Activated CD4-positive, alpha-beta memory T cell treated with anti-CD3 and anti-CD28 coated beads, Interleukin-2, amount 10 ng/mL, durations not matched to agents 7 days and 5 days (primary cell): ENCODE measurements at regions not wholly inside any gene's neighbourhood (a gene's known extent, or its start where the extent isn't known, plus 50 kb on each side); places are given as distances from the start of the nearest gene placed in this dataset.
"Not testable (repeated sequence)": the region's sequence is repeated elsewhere in the genome, so short reads cannot be mapped to it uniquely, and the experiment has no call there.

Experiments used
- CTCF ChIA-PET: fragments of 350-600 bp; sonication (Branson Sonifier 250); formaldehyde crosslinking; loops from one replicate; lab custom pipeline; 2021; ENCODE audit warnings: antibody characterized with exemption, inconsistent platforms; lab: Charles Lee
- POLR2A ChIA-PET: fragments of 350-600 bp; sonication (Branson Sonifier 250); formaldehyde crosslinking; loops from one replicate; lab custom pipeline; 2021; ENCODE audit warnings: antibody characterized with exemption; lab: Charles Lee
- DNase-seq: peaks from one replicate; pipeline ENCODE4 v3.0.0-alpha.2; 2020
- H3K27ac Mint-ChIP-seq: one replicate; pipeline ENCODE4 v1.8.0; 2021; ENCODE audit warnings: mild to moderate bottlenecking, mixed read lengths
- H3K27me3 Mint-ChIP-seq: one replicate; pipeline ENCODE4 v1.8.0; 2021; ENCODE audit warnings: mixed read lengths
- H3K36me3 Mint-ChIP-seq: one replicate; pipeline ENCODE4 v1.8.0; 2021; ENCODE audit warnings: low read depth, mixed read lengths
- H3K4me1 Mint-ChIP-seq: one replicate; pipeline ENCODE4 v1.8.0; 2021; ENCODE audit warnings: mixed read lengths
- H3K4me3 Mint-ChIP-seq: one replicate; pipeline ENCODE4 v1.8.0; 2021; ENCODE audit warnings: mild to moderate bottlenecking, mixed read lengths
- H3K9me3 Mint-ChIP-seq: one replicate; pipeline ENCODE4 v1.8.0; 2021; ENCODE audit warnings: mixed read lengths

GRCh38 chr12:75814851-75815754 is 216.5 kb downstream of the PHLDA1 start:
- Mint-ChIP-seq H3K4me1 (peaks cover 24% of the 10 kb centered on the region), H3K9me3 (peaks cover 2% of the 10 kb centered on the region), H3K27me3 (no peaks in the 10 kb centered on the region), H3K4me3 (no peak overlapping the region), H3K36me3 (no peaks in the 10 kb centered on the region), H3K27ac (no peak overlapping the region)
- CTCF ChIA-PET: interaction anchor here (0.8 to 7.7 kb wide), 6 partner anchors 14 to 330 kb away, joined by 3 to 72 read pairs (median 4); partner anchors contain the start of gene PHLDA1
- POLR2A ChIA-PET: interaction anchor here (0.9 to 3.9 kb wide), 3 partner anchors 9 to 216 kb away, joined by 3 to 29 read pairs (median 4); partner anchors contain the start of gene PHLDA1
- no peak for DNase-seq

GRCh38 chr12:75813072-75813471 is 218.5 kb downstream of the PHLDA1 start:
- DNase-seq: no peak
- H3K36me3 Mint-ChIP-seq: no peaks in the 10 kb centered on the region
- ChIA-PET POLR2A (interaction anchor here (0.5 kb wide), 1 partner anchor 108 kb away, joined by 3 read pairs; no protein-coding TSS in a partner anchor), CTCF (no interaction called here)
- H3K27ac Mint-ChIP-seq: no peak overlapping the region
- no peaks in the 10 kb centered on the region for H3K27me3 Mint-ChIP-seq
- H3K4me1 Mint-ChIP-seq: peaks cover 24% of the 10 kb centered on the region
- H3K9me3 Mint-ChIP-seq: peaks cover 9% of the 10 kb centered on the region
- no peak overlapping the region for H3K4me3 Mint-ChIP-seq

GRCh38 chr12:75812271-75813018 is 219.1 kb downstream of the PHLDA1 start:
- Mint-ChIP-seq H3K9me3 (peaks cover 12% of the 10 kb centered on the region), H3K27ac (no peak overlapping the region), H3K4me3 (no peak overlapping the region), H3K4me1 (peaks cover 24% of the 10 kb centered on the region), H3K27me3 (no peaks in the 10 kb centered on the region), H3K36me3 (no peaks in the 10 kb centered on the region)
- DNase-seq: no peak
- CTCF ChIA-PET: no interaction called here
- POLR2A ChIA-PET: interaction anchor here (0.5 to 1.2 kb wide), 2 partner anchors 109 to 220 kb away, joined by 3 read pairs; partner anchors contain the start of gene PHLDA1

- peaks cover 16% of the 10 kb centered on the region for H3K4me1 Mint-ChIP-seq
- H3K27me3 Mint-ChIP-seq: no peaks in the 10 kb centered on the region
- no peak overlapping the region for H3K4me3 Mint-ChIP-seq
- H3K27ac Mint-ChIP-seq: no peak overlapping the region
- CTCF ChIA-PET: no interaction called here
- no peak for DNase-seq
- H3K36me3 Mint-ChIP-seq: no peaks in the 10 kb centered on the region
- peaks cover 12% of the 10 kb centered on the region for H3K9me3 Mint-ChIP-seq
- POLR2A ChIA-PET: no interaction called here
Observed at GRCh38 chr12:75809746-75810145, 221.8 kb downstream of the PHLDA1 start.

- Mint-ChIP-seq H3K4me3 (no peak overlapping the region), H3K9me3 (peaks cover 12% of the 10 kb centered on the region), H3K4me1 (peaks cover 9% of the 10 kb centered on the region), H3K27me3 (no peaks in the 10 kb centered on the region), H3K36me3 (no peaks in the 10 kb centered on the region), H3K27ac (no peak overlapping the region)
- ChIA-PET CTCF (no interaction called here), POLR2A (no interaction called here)
- DNase-seq: no peak
Observed at GRCh38 chr12:75807494-75807893, 224.1 kb downstream of the PHLDA1 start.

- DNase-seq: no peak
- CTCF ChIA-PET: interaction anchor here (1.3 kb wide), 1 partner anchor 225 kb away, joined by 5 read pairs; the partner anchor contains the start of gene PHLDA1
- Mint-ChIP-seq H3K36me3 (no peaks in the 10 kb centered on the region), H3K27me3 (no peaks in the 10 kb centered on the region), H3K27ac (no peak overlapping the region), H3K4me1 (no peaks in the 10 kb centered on the region), H3K9me3 (peaks cover 12% of the 10 kb centered on the region), H3K4me3 (no peak overlapping the region)
- POLR2A ChIA-PET: interaction anchor here (0.9 kb wide), 1 partner anchor 9 kb away, joined by 4 read pairs; no protein-coding TSS in a partner anchor
Observed at GRCh38 chr12:75805905-75806304, 225.7 kb downstream of the PHLDA1 start.

GRCh38 chr12:75805320-75805719 is 226.3 kb downstream of the PHLDA1 start:
- Mint-ChIP-seq H3K36me3 (no peaks in the 10 kb centered on the region), H3K27me3 (no peaks in the 10 kb centered on the region), H3K4me1 (no peaks in the 10 kb centered on the region), H3K27ac (no peak overlapping the region), H3K4me3 (no peak overlapping the region), H3K9me3 (peaks cover 9% of the 10 kb centered on the region)
- ChIA-PET CTCF (interaction anchor here (0.8 to 1.3 kb wide), 2 partner anchors 226 to 278 kb away, joined by 3 to 5 read pairs; partner anchors contain the start of gene PHLDA1), POLR2A (interaction anchor here (0.9 kb wide), 1 partner anchor 9 kb away, joined by 4 read pairs; no protein-coding TSS in a partner anchor)
- no peak for DNase-seq

- Mint-ChIP-seq H3K4me3 (no peak overlapping the region), H3K27me3 (peaks cover 7% of the 10 kb centered on the region), H3K4me1 (no peaks in the 10 kb centered on the region), H3K36me3 (no peaks in the 10 kb centered on the region), H3K9me3 (no peaks in the 10 kb centered on the region), H3K27ac (no peak overlapping the region)
- ChIA-PET POLR2A (no interaction called here), CTCF (interaction anchor here (1.6 kb wide), 1 partner anchor 233 kb away, joined by 5 read pairs; the partner anchor contains the start of gene PHLDA1)
- no peak for DNase-seq
Observed at GRCh38 chr12:75798136-75798926, 233.2 kb downstream of the PHLDA1 start.

GRCh38 chr12:75795125-75795524 is 236.5 kb downstream of the PHLDA1 start:
- POLR2A ChIA-PET: no interaction called here
- Mint-ChIP-seq H3K4me1 (peaks cover 4% of the 10 kb centered on the region), H3K9me3 (no peaks in the 10 kb centered on the region), H3K27ac (no peak overlapping the region), H3K36me3 (no peaks in the 10 kb centered on the region), H3K27me3 (peaks cover 18% of the 10 kb centered on the region), H3K4me3 (no peak overlapping the region)
- DNase-seq: no peak
- CTCF ChIA-PET: interaction anchor here (0.7 kb wide), 1 partner anchor 13 kb away, joined by 4 read pairs; no protein-coding TSS in a partner anchor

- CTCF ChIA-PET: no interaction called here
- H3K27ac Mint-ChIP-seq: no peak overlapping the region
Observed at GRCh38 chr12:75792687-75793086, 238.9 kb downstream of the PHLDA1 start.

GRCh38 chr12:75790219-75790618 is 241.4 kb downstream of the PHLDA1 start:
- CTCF ChIA-PET: no interaction called here
- Mint-ChIP-seq H3K36me3 (peaks cover 3% of the 10 kb centered on the region), H3K27me3 (peaks cover 12% of the 10 kb centered on the region), H3K9me3 (no peaks in the 10 kb centered on the region), H3K4me3 (no peak overlapping the region), H3K27ac (no peak overlapping the region), H3K4me1 (peaks cover 8% of the 10 kb centered on the region)
- no peak for DNase-seq
- POLR2A ChIA-PET: no interaction called here

More at GRCh38 chr12:75792687-75793086, 238.9 kb downstream of the PHLDA1 start:
- Mint-ChIP-seq H3K4me1 (peaks cover 8% of the 10 kb centered on the region), H3K36me3 (peaks cover 3% of the 10 kb centered on the region), H3K9me3 (no peaks in the 10 kb centered on the region), H3K27me3 (peaks cover 18% of the 10 kb centered on the region), H3K4me3 (no peak overlapping the region)
- POLR2A ChIA-PET: no interaction called here
- no peak for DNase-seq

- CTCF ChIA-PET, H3K36me3 Mint-ChIP-seq, H3K9me3 Mint-ChIP-seq, H3K27ac Mint-ChIP-seq, H3K27me3 Mint-ChIP-seq, H3K4me3 Mint-ChIP-seq, DNase-seq: not testable (repeated sequence)
- peaks cover 10% of the 10 kb centered on the region for H3K4me1 Mint-ChIP-seq
- POLR2A ChIA-PET: interaction anchor here (0.6 kb wide), 1 partner anchor 385 kb away, joined by 3 read pairs; no protein-coding TSS in a partner anchor
Observed at GRCh38 chr12:75787146-75787545, 244.4 kb downstream of the PHLDA1 start.
